COR-L47 (cell line): ENCODE measurements at regions not wholly inside any gene's neighbourhood (a gene's known extent, or its start where the extent isn't known, plus 50 kb on each side); places are given as distances from the start of the nearest gene placed in this dataset.

Experiments
- DNase-seq: peaks from one replicate; lab custom pipeline; 2025; lab: John Stamatoyannopoulos, UW

GRCh38 chr6:12221856-12222255 is 68.3 kb upstream of the EDN1 start:
- no peak for DNase-seq

GRCh38 chr6:12222405-12223366 is 67.5 kb upstream of the EDN1 start:
- no peak for DNase-seq

- DNase-seq, result no peak
Observed at GRCh38 chr6:12223383-12223782, 66.8 kb upstream of the EDN1 start.

GRCh38 chr6:12224251-12224650 is 65.9 kb upstream of the EDN1 start:
- DNase-seq, result no peak

- DNase-seq, result no peak
Observed at GRCh38 chr6:12228447-12229146, 61.6 kb upstream of the EDN1 start.

GRCh38 chr6:12229332-12229731 is 60.8 kb upstream of the EDN1 start:
- DNase-seq, result no peak

GRCh38 chr6:12230523-12230922 is 59.6 kb upstream of the EDN1 start:
- no peak for DNase-seq

GRCh38 chr6:12232339-12232738 is 57.8 kb upstream of the EDN1 start:
- DNase-seq, result no peak

- no peak for DNase-seq
Observed at GRCh38 chr6:12232821-12233220, 57.3 kb upstream of the EDN1 start.

GRCh38 chr6:12233693-12234571 is 56.2 kb upstream of the EDN1 start:
- peak; percentile 56 for DNase-seq

GRCh38 chr6:12235341-12235740 is 54.8 kb upstream of the EDN1 start:
- no peak for DNase-seq

- no peak for DNase-seq
Observed at GRCh38 chr6:12238219-12238618, 51.9 kb upstream of the EDN1 start.
